PC-3 (cell line): ENCODE measurements at regions not wholly inside any gene's neighbourhood (a gene's known extent, or its start where the extent isn't known, plus 50 kb on each side); places are given as distances from the start of the nearest gene placed in this dataset.

Experiments
- CTCF ChIP-seq: fragments of 300-600 bp; sonication (generic); conservative IDR thresholded peaks from 2 replicates; pipeline ENCODE4 v1.5.1; 2017; ENCODE audit warnings: antibody characterized with exemption, low read depth, mild to moderate bottlenecking, low read length
- EZH2 ChIP-seq: fragments of 300-600 bp; sonication (generic); IDR thresholded peaks from one replicate; pipeline ENCODE4 v1.6.1; 2017; ENCODE audit warnings: antibody characterized with exemption, mild to moderate bottlenecking, low read length; ENCODE audit not compliant: unreplicated experiment
- EZH2phosphoT487 ChIP-seq: fragments of 300-600 bp; sonication (generic); IDR thresholded peaks from 2 replicates; pipeline ENCODE4 v1.6.1; 2018; ENCODE audit warnings: mild to moderate bottlenecking, antibody characterized with exemption, low read length, borderline replicate concordance

GRCh38 chr20:19920381-19921138 is 96.6 kb upstream of the NAA20 start:
- no peak for TF ChIP-seq EZH2
- TF ChIP-seq CTCF: no peak
- TF ChIP-seq EZH2phosphoT487: no peak
